ENCODE measurements at regions not wholly inside any gene's neighbourhood (a gene's known extent, or its start where the extent isn't known, plus 50 kb on each side); places are given as distances from the start of the nearest gene placed in this dataset.

GRCh38 chr20:41989039-41989679 lies 371.0 kb upstream of the CHD6 start:
- H3K4me2 ChIP-seq (ENCODE audit: low read length) = no peak overlapping the region
- H3K9me3 ChIP-seq (ENCODE audit: control insufficient read depth in 1 of 2, insufficient read depth in 1 of 2, low read depth in 1 of 2, low read length in 2 of 2) = no peaks in the 10 kb centered on the region; a peak in 1 of 4 replicates
- POLR2A ChIA-PET = no interaction called here
- no peak overlapping the region for H2AFZ ChIP-seq (ENCODE audit: low read depth, low read length, poor library complexity, severe bottlenecking)
- H3K27ac ChIP-seq (ENCODE audit: low read depth, low read length) = no peak overlapping the region
- no peaks in the 10 kb centered on the region for H3K27me3 ChIP-seq (ENCODE audit: insufficient read depth, low read length)
- no peaks in the 10 kb centered on the region for H3K36me3 ChIP-seq (ENCODE audit: control insufficient read depth in 1 of 2, insufficient read depth in 2 of 2, low read length in 2 of 2)
- DNase-seq (ENCODE audit: low read depth, low spot score) = no peak
- no peak overlapping the region for H3K4me3 ChIP-seq (replicated peaks in 1 of 2; ENCODE audit: low read depth in 1 of 2, low read length in 2 of 2)
- RAD21 ChIA-PET (ENCODE audit: low non-redundant PET in 1 of 2, low total read pairs in 2 of 2, uncharacterized antibody in 2 of 2, unreplicated experiment in 2 of 2) = no interaction called here
- CTCF ChIA-PET = no interaction called here
- TF ChIP-seq POLR2AphosphoS5 (IDR thresholded peaks at IDR 0.05; ENCODE audit: low read depth, low read length) = no peak
- no peak for ATAC-seq
- no peak overlapping the region for H3K9ac ChIP-seq (ENCODE audit: low read length)
- H3K4me1 ChIP-seq (ENCODE audit: control insufficient read depth in 1 of 2, insufficient read depth in 2 of 2, low read length in 2 of 2) = no peaks in the 10 kb centered on the region
- no TSS peak for BruUV-seq (replicated peaks)
- H3K9me2 ChIP-seq (ENCODE audit: insufficient read depth) = no peaks in the 10 kb centered on the region
- no peaks in the 10 kb centered on the region for H4K20me1 ChIP-seq (ENCODE audit: insufficient read depth)
- intact Hi-C loops (cut with micrococcal nuclease) = no loop called here
- H3K79me2 ChIP-seq (ENCODE audit: insufficient read depth, low read length) = no peaks in the 10 kb centered on the region

- no TSS peak for BruUV-seq (replicated peaks)
These were observed 365.9 kb upstream of the CHD6 start for GRCh38 chr20:41984031-41984430.

More at GRCh38 chr20:41984031-41984430, 365.9 kb upstream of the CHD6 start:
- TF ChIP-seq SP1 (IDR thresholded peaks at IDR 0.05; ENCODE audit: low read depth) (no peak), ZFX (IDR thresholded peaks at IDR 0.05) (no peak), RAD21 (IDR thresholded peaks at IDR 0.05; ENCODE audit: low read depth) (no peak), ATF3 (IDR thresholded peaks at IDR 0.05) (no peak), ELF1 (IDR thresholded peaks at IDR 0.05; ENCODE audit: borderline replicate concordance, low read depth) (no peak), ZBTB33 (IDR thresholded peaks at IDR 0.05; ENCODE audit: extremely low read depth, insufficient replicate concordance, low read length) (no peak), SRF (IDR thresholded peaks at IDR 0.05; ENCODE audit: low read depth) (no peak), JUND (IDR thresholded peaks at IDR 0.05) (no peak), ZNF274 (IDR thresholded peaks at IDR 0.05; ENCODE audit: low read depth, low read length) (no peak), CEBPB (IDR thresholded peaks at IDR 0.05; ENCODE audit: low read depth) (no peak), CTCF (IDR thresholded peaks at IDR 0.05 in 2 of 3, conservative IDR thresholded peaks at IDR 0.05 in 1 of 3; ENCODE audit: borderline replicate concordance in 1 of 3, insufficient read depth in 1 of 3, low read depth in 2 of 3, low read length in 2 of 3) (no peak), EGR1 (IDR thresholded peaks at IDR 0.05; ENCODE audit: low read depth) (no peak), MAX (IDR thresholded peaks at IDR 0.05) (no peak), POLR2A (IDR thresholded peaks at IDR 0.05; ENCODE audit: borderline replicate concordance, extremely low read depth, insufficient read depth, insufficient read length) (no peak), EZH2 (IDR thresholded peaks at IDR 0.05) (no peak), EZH2phosphoT487 (IDR thresholded peaks at IDR 0.05; ENCODE audit: borderline replicate concordance) (no peak), CBX3 (IDR thresholded peaks at IDR 0.05; ENCODE audit: low read depth) (no peak), SIN3A (IDR thresholded peaks at IDR 0.05; ENCODE audit: low read depth) (no peak)
- ChIA-PET POLR2A (no interaction called here), CTCF (no interaction called here), RAD21 (ENCODE audit: low non-redundant PET in 1 of 2, low total read pairs in 2 of 2, uncharacterized antibody in 2 of 2, unreplicated experiment in 2 of 2) (no interaction called here)
- H3K27ac ChIP-seq (ENCODE audit: low read depth, low read length) = no peak overlapping the region
- H3K36me3 ChIP-seq (ENCODE audit: control insufficient read depth in 1 of 2, insufficient read depth in 2 of 2, low read length in 2 of 2) = no peaks in the 10 kb centered on the region
- no peaks in the 10 kb centered on the region for H3K27me3 ChIP-seq (ENCODE audit: insufficient read depth, low read length)
- no peaks in the 10 kb centered on the region for H3K79me2 ChIP-seq (ENCODE audit: insufficient read depth, low read length)
- no peak overlapping the region for H2AFZ ChIP-seq (ENCODE audit: low read depth, low read length, poor library complexity, severe bottlenecking)
- H3K9ac ChIP-seq (ENCODE audit: low read length) = no peak overlapping the region
- no peaks in the 10 kb centered on the region for H4K20me1 ChIP-seq (ENCODE audit: insufficient read depth)
- H3K9me2 ChIP-seq (ENCODE audit: insufficient read depth) = no peaks in the 10 kb centered on the region
- H3K4me1 ChIP-seq (ENCODE audit: control insufficient read depth in 1 of 2, insufficient read depth in 2 of 2, low read length in 2 of 2) = no peaks in the 10 kb centered on the region
- H3K9me3 ChIP-seq (ENCODE audit: control insufficient read depth in 1 of 2, insufficient read depth in 1 of 2, low read depth in 1 of 2, low read length in 2 of 2) = peaks cover 0 to under 1% of the 10 kb centered on the region in 2 experiments; a peak in 2 of 4 replicates
- ATAC-seq = no peak
- no peak overlapping the region for H3K4me3 ChIP-seq (replicated peaks in 1 of 2; ENCODE audit: low read depth in 1 of 2, low read length in 2 of 2)
- intact Hi-C loops (cut with micrococcal nuclease) = no loop called here
- H3K4me2 ChIP-seq (ENCODE audit: low read length) = no peak overlapping the region
- DNase-seq (ENCODE audit: low read depth, low spot score) = no peak
